ENCODE measurements at regions not wholly inside any gene's neighbourhood (a gene's known extent, or its start where the extent isn't known, plus 50 kb on each side); places are given as distances from the start of the nearest gene placed in this dataset.

DNA sequence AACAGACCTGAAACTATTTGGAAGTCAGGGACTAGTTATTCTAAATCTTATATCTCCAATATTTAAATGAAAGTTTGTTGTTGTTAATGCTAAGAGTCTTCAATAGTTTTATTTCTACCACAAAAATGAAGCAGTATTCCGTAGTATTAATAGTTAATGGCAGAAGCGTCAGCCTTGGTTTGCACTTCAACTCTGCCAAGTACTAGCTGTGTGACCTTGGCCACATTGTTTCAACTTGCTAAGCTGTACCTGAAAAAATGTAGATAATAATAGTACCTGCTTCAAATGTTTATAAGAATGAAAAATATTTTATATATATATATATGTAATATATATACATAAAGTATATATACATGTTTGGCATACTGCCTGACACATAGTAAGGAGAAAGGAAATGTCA is 354.6 kb upstream of the SATB1 start:
- no peak for DNase-seq (ENCODE audit: low read depth in 4 of 4, low spot score in 3 of 4)

DNA sequence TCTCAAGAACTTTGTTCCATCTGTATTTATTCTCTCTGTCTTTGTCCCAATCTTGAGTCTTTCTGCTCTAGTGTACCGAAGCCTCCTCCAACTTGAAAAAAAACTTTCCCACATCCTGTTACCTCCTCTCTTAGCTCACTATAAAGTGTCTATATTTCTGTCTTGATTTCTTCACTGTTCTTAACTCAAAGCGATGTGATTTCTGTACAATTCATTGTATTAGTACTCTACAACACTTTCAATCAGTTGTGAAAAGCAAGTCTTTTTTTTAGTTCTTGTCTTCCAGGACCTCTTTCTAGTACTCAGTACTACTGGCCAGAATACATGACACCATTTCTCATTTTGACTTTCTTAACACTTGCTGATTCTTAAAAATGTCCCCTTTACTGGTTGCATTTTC is 353.5 kb upstream of the SATB1 start:
- DNase-seq (ENCODE audit: low read depth in 4 of 4, low spot score in 3 of 4), result no peak

DNA sequence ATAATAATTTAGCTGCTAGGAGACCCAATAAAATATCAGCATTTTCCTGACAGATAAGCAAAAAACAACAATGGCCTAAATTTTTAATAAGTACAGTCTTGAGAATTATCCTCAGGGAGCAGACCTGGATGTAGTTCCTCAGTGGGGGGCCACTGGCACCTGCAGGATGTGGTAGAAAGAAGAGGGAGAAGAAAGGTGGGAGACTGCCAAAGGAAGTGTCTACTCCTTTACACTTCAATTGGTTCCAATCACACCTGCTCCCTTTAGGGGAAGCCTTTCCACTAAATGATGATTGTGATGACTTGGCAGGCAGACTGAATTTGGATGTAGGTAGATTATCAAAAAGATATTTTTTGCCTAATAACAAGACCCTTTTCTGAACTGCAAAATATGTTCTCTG is 353.0 kb upstream of the SATB1 start:
- no peak for DNase-seq (ENCODE audit: low read depth in 4 of 4, low spot score in 3 of 4)

DNA sequence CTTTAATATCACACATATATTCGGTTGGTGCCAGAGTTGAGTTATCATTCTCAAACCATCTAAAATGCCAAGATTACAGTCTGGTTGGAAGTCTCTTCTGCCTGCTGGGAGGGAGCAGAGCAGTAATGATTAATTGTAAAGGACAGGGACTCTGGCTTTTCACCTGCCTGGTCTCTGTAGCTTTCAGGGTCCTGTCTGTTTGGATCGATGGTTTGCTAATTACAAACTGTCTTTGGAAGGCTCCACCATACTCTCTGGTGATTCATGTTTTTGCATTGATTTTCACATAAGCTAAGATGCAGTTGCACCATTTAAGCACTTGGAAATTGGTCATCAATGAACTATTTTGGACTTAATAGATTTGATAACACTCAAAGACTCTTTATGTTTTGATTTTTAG is 350.4 kb upstream of the SATB1 start:
- no peak for DNase-seq (ENCODE audit: low read depth in 4 of 4, low spot score in 3 of 4)

DNA sequence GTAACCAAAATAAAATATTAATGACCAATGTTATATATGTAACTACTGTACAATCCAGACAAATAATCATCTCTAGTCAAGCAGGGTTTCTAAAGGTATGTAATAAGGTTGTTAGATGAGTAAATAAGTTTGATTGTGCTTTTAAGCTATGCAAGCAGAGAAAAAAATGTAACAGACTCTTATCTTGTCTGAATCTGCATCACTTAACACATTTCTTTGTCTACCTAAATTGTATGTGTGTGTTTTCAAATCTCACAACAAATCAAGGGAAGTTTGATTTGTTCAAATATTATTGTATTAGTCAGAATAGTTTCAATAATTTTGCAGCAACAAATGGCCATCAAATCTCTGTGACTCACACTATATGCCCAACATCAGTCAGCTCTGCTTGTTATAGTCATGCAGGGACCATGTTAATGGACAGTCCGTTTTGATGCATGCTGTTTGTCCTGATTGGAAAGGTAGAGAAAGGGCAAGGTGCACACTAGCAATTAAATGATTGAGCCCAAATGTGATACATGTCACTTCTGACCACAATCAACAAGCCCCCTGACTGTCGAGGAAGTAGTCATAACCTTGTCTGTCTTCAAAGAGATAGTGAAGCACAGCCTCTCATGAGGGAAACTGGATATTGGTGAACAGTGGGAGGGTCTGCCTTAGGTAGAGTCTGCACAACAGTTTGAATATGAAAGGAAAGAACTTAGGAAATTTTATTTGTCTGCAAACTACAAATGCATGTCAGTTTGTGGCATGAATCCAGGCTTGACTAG is 349.4 kb upstream of the SATB1 start:
- DNase-seq (ENCODE audit: low read depth in 4 of 4, low spot score in 3 of 4), result no peak

DNA sequence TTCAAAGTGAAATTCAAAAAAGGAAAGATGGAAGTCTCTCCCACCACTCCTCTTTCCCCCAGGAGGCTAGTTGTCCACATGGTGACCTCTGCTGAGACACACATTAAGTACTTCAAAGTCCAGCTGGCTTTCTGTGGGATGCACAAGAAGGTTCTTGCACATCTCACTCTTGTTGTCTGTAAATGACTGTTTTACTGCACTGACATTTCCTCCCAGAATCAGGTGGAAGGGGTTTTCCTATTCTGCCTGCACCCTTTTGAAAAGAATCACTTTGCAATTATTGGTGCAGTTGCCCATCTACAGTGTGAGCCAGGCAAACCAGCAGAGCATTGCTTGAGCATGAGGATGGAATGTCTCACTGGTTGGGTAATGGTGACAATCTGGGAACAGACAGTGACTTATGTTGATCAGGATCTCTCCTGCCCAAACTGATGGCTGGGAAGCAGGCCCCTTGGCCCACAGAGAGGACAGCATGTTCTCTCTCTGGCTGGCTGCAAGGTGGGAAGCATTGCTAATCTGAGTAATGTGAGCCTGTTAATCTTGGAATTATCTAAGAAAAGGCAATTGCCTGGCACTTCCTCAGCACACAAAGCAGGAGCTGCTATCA is 347.7 kb upstream of the SATB1 start:
- DNase-seq (ENCODE audit: low read depth in 4 of 4, low spot score in 3 of 4), result no peak

DNA sequence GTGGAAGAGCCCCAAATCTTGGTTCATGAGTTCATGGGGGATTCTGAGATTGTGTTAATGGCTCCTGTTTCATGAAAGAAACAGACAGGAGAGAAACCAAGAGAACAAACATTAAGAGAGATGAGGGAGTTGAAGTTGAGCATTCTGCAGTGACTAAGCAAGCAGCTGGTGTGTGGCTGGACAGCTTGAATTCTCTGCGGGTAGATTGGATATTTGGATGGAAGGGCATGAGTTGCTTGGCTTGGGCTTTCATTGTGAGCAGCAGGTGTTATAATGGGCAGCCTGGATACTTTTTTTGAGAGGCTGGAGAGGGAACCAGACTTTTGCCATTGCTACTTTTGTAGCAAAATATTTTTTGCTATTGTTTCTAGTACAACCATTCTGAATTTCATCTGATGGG is 346.8 kb upstream of the SATB1 start:
- no peak for DNase-seq (ENCODE audit: low read depth in 4 of 4, low spot score in 3 of 4)

DNA sequence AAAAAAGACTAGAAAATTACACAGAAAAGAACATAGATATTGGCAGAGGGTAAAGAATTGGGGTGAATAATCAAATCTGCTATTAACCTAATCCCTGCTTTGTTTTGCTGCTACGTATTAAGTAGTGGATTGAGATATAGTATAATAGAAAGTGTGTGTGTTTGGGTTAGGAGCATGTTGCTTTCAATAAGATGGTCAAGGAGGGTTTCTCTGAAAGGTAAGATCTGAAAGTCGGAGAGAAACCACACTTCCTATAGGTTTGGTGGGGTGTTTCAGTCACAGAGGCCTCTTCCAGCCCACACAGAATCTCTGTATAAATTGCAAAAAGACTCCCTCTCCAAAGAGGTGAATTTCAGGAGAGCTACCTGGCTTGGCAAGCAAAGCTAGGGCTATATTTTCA is 345.7 kb upstream of the SATB1 start:
- no peak for DNase-seq (ENCODE audit: low read depth in 4 of 4, low spot score in 3 of 4)

DNA sequence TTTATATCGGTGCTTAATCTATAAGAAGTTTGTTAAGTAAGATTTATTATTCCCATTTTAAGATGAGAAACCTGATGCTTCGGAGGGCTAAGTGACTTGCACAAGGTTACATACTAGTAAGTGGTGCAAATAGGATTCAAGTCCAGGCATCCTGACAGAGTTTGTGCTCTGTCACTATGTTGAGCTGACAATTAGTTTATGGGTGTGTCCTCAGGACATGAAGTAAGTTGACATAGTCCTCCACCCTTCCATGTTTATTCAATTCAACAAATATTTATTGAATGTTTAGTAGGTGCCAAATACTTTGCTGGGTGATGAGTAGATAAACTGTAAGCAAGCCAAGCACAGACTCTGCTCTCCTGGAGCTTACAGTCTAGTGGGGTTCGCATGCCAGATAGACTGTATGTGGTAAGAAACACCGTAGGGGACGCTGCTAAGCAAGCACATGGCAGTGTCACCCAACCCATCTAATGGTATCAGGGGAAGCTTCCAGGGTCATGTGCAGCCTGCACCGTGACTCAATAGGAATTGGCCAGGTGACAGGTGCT is 342.7 kb upstream of the SATB1 start:
- DNase-seq (ENCODE audit: low read depth in 4 of 4, low spot score in 3 of 4), result no peak

DNA sequence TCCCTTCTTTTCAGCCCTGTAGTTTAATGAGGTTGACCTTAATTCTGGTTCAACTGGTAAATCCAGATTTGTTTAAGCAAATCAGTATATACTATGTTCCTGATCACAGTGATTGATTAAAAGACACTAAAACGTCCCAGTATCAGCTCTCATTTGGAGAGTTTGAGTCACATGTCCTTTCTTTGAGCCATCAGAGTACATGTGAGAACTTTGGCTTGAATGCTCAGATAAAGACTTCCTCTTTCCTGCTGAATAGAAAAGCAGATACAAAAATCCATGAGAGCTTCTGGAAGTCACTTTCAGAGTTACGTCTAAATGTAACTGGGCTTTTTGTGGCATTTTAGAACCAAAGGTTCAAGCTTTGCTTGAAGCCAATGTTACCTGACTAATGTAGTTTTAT is 341.8 kb upstream of the SATB1 start:
- no peak for DNase-seq (ENCODE audit: low read depth in 4 of 4, low spot score in 3 of 4)

DNA sequence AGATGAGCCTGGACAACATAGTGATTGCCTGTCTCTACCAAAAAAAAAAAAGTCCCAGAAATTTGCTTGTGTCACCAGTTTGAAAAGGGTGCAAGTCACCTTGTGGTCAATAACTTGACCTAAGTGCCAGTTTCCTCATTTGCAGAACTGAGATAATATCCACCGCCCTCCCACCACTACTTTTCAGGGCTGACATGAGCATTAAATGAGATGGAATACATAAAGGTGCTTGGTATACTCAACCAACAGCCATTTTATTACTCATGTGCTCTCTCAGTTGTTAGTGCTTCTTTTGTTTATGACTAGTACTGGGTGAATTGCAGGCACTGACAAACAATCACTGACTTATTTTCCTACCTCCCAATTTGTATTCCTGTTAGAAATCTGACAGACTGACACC is 340.5 kb upstream of the SATB1 start:
- no peak for DNase-seq (ENCODE audit: low read depth in 4 of 4, low spot score in 3 of 4)

DNA sequence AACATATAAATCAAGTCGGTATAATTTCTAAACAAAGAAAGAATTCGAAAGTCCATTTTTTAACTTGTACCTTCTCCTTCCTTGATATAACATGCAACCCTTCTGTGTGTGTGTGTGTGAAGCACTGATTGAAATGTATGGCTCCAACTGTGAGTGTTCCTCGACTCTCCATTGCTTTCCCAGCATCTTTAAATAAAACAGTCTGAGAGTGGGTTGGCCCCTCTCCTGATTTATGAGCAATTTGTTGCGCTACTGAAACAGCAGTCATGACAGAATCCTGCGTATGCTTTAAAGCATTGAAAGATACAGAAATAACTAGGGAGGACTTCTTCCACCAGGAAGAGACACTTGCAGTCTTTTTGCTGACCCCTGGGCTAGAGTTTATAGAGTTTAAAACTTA is 340.0 kb upstream of the SATB1 start:
- DNase-seq (ENCODE audit: low read depth in 4 of 4, low spot score in 3 of 4), result no peak

DNA sequence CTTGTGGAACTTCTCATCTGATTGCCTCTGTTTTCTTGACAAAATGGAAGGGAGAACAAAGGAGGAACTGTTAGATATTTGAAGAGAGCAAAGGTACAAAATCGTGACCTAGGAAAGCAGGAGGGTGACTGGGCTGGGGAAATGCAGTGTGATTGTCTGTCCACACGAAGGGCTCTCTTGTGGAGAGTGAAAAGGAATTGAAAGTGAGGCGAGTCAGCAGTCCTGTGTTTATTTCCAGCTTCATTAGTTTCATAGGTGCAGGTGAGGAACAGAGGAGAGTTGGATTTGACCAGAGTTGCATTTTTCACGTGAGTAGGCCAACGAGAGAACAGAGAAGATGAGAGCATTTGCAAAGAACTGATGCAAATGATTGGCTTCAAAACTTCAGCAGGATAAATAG is 336.4 kb upstream of the SATB1 start:
- no peak for DNase-seq (ENCODE audit: low read depth in 4 of 4, low spot score in 3 of 4)

DNA sequence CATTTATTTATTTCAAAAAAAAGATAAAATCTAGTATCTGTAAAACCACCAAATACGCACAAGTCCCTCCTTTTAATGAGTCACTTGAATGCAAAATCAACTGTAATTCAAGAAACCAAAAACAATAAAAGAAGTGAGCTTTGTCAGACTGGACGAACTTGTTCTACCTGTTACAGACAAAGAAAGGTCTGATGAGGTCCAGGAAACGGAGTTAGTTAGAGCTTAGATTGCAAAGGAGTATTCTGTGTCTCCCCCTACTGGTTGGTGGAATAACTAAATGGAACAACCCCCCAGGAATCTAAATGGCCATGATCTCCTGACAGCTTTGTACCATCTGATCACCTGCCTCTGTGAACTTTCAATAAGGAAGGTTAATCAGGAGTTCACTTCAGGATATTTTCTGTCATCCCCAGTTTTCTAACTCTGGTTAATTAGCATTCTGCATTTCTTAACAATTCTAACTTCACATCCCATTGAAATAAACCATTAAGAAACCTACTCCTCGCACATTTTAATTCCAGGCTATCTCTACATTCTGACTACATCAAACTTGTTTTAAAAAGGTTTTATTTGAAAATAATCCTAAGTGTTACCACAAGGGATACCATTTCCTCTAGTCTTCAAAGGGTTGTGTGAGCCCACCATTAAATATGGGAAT is 333.0 kb upstream of the SATB1 start:
- DNase-seq (ENCODE audit: low read depth in 4 of 4, low spot score in 3 of 4), result peak; percentile 38 to 68 (median 54)

DNA sequence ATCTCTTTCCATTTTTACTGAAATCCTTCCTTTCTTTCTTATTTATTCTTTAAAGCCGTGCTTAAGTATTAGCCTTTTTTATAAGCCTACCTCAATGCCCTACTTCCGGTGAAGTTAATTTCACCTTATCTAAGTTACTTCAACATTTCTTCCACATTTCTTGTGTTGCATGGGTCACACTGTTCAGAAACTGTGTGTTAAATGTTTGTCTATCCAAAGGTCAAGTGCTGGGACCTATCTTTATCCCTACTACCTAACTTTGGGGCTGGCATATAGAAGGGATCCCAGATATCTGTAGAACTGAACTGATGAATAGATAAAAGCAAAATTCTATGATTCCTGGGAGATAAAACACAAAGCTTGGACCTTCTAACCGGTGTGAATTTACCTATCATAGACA is 332.3 kb upstream of the SATB1 start:
- no peak for DNase-seq (ENCODE audit: low read depth in 4 of 4, low spot score in 3 of 4)

DNA sequence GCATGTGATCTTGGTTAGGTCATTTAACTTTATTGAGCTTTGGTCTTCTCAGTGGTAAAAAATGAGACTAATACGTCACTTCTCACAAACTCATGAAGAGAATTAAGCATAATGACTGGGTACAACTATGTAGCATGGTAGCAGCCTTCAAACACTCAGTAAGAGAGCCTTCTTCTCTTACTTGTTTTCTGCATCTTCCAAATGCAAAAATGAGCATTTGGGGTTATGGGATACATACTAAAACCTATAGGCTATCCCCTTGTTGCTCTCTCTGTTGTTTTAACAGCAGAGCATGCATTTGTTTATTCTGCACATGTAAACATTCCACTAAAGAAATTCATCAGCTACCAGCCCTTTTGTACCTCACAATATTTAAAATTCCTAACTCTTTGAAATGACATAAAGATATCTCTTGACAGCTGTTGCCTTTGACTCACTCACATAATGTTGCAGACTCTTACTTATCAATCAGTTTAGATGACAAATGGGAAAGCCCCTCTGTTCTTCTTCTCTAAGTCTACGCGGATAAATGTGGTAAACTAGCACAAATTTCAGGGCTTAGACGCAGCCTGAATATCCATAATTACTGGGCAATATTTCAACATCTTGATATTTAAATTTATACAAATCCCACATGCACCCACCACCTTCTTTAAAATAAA is 327.3 kb upstream of the SATB1 start:
- DNase-seq (ENCODE audit: low read depth in 4 of 4, low spot score in 3 of 4), result no peak

DNA sequence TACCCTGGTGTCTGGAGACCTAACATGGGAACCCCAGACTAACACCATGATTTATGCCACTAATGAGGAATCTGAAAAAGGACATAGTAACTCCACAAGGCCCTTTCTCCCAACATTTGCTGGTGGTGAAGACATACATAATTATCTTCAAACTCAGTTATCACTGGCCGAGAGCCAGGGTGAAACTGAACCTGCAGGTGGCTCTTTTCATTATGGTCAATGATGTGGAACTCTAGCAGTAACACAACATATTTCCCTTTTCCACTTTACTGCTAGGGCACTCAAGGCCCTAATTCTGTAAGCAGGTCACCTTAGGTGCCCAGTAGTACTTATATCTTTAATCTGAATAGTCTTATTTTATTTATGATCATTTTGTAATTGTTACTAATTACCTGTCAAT is 326.4 kb upstream of the SATB1 start:
- DNase-seq (ENCODE audit: low read depth in 4 of 4, low spot score in 3 of 4), result no peak

DNA sequence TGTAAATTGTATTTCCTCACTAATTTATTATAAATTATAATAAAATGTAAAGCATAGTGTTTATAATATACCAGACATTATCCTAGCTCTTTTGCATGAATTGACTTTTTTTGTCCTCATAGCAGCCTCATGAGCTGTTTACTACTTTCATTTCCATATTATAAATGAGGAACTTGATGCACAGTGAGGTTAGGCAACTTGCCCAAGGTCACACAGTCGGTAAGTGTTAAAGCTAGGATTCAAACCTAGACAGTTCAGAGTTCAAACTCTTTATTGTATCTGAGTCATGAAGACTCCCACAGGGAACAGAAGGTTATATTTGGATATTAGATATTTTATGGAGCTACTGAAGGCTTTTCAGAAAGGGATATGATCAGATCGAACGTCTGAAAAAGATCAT is 322.2 kb upstream of the SATB1 start:
- no peak for DNase-seq (ENCODE audit: low read depth in 4 of 4, low spot score in 3 of 4)

DNA sequence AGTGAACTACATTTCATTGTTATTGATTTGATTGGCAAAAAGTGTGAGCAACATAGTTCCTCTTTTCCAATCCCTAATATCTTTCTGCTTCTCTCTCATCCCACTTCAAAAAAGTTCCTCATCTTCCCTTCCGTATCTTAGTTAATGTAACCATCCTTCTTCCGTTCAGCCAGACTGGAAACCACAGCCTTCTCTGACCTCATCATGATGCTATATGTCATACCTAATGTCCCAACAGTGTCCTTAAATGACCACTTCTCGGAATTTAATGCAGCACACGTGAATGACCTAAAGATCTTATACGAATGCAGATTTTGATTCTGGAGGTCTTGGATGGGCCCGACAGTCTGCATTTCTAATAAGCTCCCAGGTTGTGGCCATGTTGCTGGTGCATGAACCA is 320.3 kb upstream of the SATB1 start:
- no peak for DNase-seq (ENCODE audit: low read depth in 4 of 4, low spot score in 3 of 4)

DNA sequence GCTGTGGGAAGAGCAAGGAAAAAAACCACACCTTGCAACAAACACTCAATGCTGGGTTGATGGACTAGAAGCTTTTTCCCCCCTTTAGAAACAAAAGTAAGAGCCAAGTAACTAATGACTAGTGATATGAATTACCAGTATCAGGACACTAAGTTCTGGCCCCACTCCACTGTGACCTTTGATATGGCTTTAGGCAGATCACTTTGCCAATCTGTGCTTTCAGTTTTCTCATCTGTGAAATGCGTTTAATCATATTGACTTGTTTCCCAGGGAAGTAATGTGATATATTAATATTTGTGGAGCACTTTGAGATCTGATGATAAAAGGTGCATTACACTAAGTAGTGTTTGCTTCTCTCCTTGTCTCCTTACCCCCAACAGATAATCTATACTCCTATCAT is 319.3 kb upstream of the SATB1 start:
- DNase-seq (ENCODE audit: low read depth in 4 of 4, low spot score in 3 of 4), result no peak

DNA sequence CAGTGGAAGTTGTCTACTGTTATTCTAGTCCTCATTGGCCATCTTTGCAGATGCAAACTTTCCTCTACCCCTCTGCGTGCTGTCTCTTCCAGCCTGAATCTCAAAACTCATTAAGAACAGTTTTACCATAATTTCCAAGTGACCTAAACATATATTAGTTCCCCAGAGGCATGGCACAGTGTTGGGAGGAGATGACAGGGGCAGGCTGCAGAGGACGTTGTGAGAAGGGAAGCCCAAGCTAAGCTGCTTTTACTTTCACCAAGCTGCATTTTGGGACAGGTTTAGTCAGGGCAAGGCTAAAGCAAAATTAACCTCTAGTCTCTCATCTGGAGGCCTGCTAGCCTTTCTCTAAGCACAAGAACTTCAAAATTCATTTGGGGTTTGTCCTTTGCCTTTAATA is 318.6 kb upstream of the SATB1 start:
- DNase-seq (ENCODE audit: low read depth in 4 of 4, low spot score in 3 of 4), result no peak
